Fibroblast of upper back skin (primary cell): ENCODE measurements at regions not wholly inside any gene's neighbourhood (a gene's known extent, or its start where the extent isn't known, plus 50 kb on each side); places are given as distances from the start of the nearest gene placed in this dataset.
A peak's percentile ranks its signal among the peaks of the same experiment; 100 is the strongest.

Experiments
- DNase-seq: peaks from one replicate; pipeline ENCODE4 v3.0.0-alpha.2; 2013

DNA sequence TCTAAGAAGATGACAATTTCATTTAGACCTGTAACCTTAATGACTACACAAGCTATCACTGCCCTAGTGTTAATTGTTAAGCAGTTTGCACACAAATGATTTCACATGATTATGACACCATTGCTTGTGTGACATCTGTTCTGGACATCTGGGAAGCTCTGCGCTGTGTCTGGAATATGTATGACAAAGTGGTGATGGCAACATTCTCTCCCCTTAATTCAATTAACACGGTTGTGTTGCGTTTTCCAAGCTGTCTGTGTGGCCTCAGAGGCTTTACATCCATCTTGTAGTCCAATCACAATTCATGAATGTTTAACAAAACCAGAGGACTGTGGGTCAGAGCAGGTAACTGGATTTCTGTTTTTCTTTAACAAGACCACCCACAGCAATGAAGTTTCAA lies 204.4 kb downstream of the COG6 start:
- DNase-seq: no peak

GRCh38 chr13:39862900-39863299 lies 207.4 kb downstream of the COG6 start:
- no peak for DNase-seq

DNA sequence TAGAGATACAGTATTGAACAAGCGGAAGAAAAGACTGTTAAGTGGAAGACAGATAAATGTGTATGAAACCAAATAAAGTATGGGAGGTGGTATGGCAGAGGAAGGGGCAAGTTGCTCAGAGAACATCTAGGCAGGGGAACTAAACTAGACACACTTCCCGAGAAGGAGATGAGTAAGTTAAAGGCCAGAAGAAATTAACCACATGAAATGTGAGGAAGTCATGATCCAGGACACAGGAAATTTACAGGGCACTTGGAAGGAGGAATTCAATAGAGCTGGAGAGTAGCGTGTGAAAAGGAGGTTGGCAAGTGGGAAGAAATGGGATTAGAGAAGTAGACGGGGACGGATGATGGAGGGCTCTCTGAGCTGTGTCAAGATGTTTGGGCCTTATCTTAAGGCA lies 208.8 kb downstream of the COG6 start:
- DNase-seq: no peak

DNA sequence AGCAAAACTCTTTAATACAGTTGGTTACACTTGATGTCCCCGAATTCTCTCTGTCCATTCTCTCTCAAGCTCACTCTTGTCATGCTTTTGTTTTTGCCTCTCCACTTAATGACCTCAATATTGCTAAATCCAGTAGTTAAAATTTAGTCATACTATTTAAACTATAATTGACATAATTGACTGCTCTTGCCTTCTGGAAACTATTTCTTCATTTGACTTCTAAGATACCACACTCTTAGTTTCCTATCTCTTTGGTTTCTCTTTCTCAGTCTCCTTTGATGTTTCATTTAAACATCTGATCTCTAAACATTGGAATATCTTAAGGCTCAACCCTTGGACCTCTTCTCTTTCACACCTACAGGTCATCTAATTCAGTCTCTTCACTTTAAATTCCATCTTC lies 211.3 kb downstream of the COG6 start:
- no peak for DNase-seq

DNA sequence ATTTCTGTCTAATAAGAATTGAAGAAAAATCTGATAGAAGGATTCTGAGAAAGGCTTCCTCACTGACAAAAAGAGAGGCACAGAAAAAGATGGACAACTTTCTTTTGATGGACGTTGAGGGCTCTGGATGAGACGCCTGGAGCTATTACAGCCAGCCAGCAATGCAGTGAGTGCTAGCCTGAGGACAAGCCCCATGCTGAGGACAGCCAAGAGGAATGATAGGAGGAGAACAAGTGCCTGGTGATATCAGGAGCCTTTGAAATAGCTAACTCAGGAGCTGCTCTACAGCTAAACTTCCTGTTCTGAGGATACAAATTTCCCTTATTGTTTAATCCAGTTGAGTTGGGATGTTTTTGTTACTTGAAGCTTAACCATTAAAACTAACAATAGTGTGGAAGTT lies 212.3 kb downstream of the COG6 start:
- no peak for DNase-seq

DNA sequence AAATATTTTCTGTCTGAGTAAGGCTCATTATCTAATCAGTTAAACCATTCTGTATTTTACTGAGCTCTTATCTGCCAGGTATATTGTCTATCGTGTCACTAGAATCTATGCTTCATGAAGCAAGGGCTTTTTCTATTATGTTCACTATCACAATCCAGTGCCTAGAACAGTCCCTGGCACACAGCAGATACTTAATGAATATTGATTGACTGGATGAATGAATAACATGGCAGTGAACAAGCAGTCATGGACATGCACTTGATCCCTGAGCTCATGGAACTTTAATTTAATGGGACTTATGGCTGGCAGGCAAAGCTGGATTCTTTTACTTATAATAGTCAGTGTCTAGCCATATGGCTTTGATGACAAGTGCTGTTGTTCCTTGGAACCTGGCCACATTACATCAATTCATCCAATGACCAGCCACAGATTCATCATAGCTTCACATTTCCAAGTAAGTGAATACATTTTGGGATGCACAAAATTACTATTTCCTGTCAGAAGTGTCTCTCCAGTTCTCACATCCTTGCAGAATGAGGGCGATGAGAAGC lies 214.8 kb downstream of the COG6 start:
- DNase-seq: peak; percentile 17

- DNase-seq: peak; percentile 25
Observed at GRCh38 chr13:39874331-39875053, 219.0 kb downstream of the COG6 start.

DNA sequence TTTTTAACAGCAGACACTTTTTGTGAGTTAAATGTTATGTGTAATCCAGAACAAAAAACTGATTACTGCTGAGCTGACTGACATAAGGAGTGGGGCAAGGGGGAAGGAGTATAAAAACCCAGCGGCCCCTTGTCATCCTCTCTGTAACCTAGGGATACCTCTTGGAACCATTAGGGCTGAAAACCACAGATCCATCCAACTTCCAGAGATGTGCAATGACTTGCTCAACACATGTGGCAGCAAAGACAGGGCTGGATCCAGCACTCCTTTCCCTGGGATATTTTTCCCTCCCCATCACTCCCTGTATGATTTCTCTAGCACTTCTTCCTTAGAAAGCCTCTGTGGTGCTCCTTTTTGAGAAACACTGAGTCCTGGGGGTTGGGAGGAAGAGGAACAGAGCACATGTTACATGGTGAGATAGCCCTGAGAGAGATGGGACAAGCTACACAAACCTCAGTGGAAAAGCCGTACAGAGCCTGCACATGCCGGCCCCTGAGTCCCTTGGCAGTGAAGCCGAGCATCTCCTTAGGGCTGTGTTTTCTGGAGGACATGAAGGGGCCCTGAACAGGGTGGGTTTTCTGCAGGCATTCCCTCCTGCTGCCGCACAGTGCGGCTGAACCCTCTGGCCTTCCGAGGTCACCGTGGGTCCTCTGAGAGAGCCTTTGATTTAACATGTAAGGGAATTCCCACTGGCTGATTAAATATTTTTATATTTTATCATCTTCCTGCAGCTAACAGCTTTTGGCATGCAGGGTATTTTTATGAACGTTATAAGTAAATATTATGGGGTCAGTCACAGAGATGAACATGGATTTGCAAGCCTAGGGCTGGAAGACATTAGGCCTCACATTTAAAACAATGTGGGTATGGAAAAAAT lies 219.9 kb downstream of the COG6 start:
- DNase-seq: peak; percentile 47

DNA sequence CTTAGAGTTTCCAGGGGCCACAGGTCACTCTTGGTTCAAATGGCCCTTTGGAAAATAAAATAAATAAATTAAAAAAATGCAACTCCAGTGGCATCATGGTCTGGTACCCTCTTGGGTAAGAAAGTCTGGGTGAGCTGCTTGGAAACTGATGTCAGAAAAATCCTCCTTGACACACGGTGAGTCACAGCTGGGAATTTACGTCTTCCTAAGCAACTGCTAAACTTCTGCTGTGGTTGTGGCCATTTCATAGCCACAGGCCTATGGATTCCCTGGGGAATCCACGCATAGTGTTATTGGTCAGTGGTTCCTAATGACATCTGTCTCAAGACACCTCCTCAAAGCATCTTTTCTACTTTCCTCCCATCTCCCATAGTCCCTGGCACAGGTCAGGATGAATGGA lies 220.8 kb downstream of the COG6 start:
- DNase-seq: peak; percentile 95

DNA sequence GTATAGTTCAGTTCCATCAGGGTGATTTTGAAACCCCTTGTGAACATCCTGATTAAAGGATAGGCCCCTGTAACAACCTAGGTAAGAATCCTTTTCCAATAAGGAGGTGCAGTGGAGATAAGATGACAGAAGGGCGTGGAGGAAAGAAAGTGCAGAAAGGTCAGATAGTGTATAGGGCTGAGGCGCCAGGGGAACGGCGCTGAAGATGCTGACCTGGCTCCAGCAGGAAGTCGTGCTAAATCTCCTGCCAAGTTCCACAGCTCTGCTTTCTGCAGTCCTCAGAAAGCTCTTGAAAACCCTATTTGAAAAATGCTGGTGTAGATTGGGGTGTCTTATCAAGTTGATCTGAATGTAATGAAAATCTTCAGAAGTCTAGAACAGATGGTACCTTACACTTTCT lies 221.7 kb downstream of the COG6 start:
- DNase-seq: no peak

DNA sequence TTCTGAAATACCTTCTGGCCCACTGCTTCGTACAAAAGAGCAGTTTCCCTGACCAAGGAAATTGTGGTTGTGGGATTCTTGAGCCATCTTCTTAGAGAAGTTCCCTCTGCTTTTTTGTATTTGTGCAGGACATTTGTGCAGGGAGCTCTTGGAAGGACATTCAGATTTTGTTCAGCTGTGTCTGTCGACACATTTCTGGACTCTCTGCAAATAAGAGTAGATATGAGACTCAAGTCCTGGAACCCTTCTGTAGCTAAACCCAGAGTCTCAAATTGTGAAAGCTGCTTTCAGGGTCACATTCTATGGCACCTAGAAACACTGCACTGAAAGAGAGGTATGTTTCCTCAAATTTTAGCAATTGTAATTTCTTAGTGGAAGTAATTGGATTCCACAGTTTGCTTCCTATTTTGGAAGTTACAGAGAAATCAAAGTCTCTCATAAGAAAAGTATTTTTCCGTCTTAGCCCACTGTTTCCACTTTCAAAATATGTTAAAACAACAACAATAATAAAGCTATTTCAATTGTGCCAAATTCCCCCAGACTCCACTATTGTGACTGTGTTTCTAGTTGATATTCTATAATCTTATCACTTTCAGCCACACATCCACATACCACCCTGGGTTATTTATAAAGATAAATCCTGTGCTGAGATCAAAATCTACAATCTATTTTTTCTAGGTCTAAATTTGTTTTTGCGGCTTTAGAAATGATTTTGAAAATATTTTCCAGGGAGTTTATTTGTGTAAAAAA lies 224.0 kb downstream of the COG6 start:
- no peak for DNase-seq

GRCh38 chr13:39881383-39881782 lies 225.9 kb downstream of the COG6 start:
- no peak for DNase-seq

DNA sequence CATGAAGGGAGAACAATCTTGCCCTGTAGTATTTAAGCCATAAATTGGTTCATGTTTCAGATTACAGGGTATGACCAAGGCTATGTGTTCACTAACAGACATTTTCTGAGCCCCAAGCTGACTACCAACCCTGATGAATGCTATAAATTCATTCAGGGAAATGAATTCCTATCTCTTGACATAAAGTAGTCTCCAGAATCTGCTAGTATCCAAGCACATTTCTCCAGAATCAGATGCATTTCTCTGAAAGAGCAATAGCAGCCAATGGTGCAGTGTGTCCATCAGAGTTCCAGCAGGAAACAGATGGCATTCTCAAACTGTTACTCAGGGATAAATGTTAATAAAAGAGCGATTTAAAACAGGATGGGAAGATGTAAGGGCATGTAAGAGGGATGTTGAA lies 226.4 kb downstream of the COG6 start:
- peak; percentile 86 for DNase-seq

- no peak for DNase-seq
Observed at GRCh38 chr13:39884166-39884565, 228.7 kb downstream of the COG6 start.

DNA sequence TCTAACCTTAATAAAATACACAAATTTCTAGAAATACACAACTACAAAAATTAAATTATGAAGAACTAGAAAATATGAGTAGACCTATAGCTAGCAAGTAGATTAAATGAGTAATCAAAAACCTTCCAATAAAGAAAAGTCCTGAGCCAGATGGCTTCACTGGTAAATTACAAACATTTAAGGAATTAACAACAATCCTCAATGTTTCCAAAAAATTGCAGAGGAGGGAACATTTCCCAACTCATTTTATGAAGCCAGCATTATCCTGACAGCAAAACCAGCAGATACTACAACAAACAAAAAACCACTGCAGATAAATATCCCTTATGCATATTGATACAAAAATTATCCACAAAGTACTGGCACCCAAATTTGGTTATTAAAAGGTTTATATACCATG lies 230.9 kb downstream of the COG6 start:
- no peak for DNase-seq

DNA sequence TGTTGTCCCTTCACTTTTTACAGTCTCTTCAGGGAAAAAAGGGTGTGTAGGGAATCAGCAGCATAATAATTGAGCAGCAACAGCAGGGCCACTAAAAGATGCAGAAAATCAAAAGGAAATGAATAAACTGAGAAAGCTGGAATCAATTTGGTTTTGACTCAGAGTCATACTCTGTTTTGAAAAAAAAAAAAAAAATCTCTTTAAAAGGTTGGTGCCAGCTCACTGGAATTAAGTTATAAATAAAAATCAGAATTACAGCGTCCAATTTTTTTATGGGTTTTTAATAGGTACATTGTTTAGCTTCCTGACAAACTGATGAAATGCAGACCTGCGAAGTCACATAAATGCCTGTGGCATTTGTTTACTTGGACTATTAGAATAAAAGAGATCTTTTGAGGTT lies 231.9 kb downstream of the COG6 start:
- DNase-seq: no peak

DNA sequence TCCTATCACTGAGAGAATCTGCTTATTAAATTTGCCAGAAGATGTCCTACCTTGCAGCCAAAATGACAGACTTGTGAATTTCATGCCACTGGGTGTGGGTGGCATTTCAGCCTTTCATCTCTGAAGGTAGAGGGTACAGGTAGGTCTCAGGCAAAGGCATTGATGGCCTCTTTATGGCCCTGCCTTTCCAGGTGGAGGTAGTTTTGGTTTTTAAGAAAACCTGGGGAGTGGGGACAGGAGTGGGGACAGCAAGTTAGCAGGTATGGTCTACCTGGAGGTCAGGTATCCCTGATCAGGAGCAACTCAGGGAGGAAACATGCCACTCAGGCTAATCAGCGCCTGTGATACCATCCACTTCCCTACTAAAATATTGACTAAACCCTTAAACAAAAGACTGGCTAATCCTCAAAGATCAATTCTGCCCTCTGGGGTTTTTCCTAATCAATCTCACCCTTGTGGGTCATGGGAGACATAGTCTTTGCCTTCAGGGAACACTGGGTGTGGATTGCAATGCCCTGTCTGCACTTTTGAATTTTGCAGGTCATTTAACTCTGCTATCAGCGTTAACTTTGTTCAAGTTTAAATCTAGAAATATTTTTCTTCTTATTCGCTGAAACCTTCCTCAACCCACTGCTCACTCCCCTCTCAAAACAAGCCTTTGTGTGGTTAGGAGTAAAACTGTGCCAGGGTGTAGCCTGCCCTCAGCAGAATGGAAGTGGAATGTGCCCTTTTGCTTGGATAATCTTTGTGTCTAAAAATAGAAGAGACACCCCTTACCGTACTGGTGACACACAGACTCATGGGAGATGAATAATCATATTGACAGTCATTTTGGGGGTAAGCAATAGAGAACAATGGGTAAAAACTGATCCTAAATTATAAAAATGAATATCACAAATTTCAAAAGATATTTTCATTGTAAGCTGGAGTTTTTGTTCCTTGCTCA lies 233.7 kb downstream of the COG6 start:
- no peak for DNase-seq

DNA sequence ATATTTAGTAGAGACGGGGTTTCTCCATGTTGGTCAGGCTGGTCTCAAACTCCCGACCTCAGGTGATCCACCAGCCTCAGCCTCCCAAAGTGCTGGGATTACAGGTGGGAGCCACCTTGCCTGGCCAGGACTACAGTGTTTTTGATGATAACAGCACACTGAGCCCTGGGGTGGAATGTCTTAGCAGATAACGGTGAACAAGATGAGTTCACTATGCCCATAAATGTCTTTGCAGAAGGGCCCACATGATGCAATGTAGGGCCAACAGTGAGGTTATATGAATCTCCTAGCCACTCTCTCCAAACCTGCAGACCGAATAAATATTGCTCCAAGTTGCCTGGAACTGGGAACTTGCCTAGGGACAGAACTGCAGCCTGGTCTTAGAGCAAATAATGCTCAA lies 235.1 kb downstream of the COG6 start:
- no peak for DNase-seq

GRCh38 chr13:39892721-39893685 lies 237.5 kb downstream of the COG6 start:
- DNase-seq: peak; percentile 78

DNA sequence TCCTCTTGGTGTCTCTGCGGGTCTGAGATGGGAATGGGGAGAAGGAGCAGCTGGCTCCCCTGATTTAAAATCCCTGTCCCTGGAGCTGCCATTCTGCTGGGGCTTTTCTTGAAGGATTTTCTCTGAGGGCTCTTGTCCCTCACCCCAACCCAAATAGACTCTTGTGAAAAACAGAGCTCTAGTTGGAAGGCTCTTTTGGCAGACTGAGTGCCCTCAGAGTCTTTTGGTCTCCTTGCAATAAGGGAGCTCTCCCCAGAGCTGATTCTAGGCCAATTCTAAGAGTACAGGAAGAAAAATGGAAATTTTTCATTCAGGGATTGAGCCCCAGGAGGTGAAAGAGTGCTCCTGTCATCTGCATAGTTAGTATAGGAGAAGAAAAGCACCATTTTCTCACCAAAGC lies 238.3 kb downstream of the COG6 start:
- no peak for DNase-seq

DNA sequence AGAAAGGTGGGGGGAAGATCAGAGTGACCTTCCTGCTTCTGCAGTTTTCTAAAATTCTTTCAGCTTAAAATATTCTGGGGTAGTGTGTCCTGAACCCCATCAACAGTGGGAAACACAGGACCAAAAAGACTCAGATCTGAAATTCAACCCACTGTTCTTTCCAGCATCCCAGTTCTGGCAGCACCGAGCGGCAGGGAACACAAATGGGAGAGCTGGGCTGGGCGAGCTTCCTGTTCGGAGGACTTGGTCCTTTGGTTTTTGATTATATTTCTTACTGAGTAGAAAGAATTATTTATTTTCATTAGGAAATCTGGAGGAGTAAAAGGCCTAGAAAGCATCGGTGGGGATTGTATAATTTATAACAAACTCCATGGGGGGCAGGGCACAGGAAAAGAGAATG lies 239.1 kb downstream of the COG6 start:
- no peak for DNase-seq
